Activated B cell treated with CpG ODN at 0.5 μM for 24 hours (primary cell): ENCODE measurements at regions not wholly inside any gene's neighbourhood (a gene's known extent, or its start where the extent isn't known, plus 50 kb on each side); places are given as distances from the start of the nearest gene placed in this dataset.

Experiments used
- ATAC-seq: fragments of 200-7000 bp; cut with Tn5 transposase; one replicate; pipeline ENCODE4 v1.10.0; 2021; ENCODE audit warnings: low read depth, mild to moderate bottlenecking, moderate library complexity
- CTCF ChIA-PET: fragments of 350-600 bp; sonication (Branson Sonifier 250); formaldehyde crosslinking; loops from one replicate; lab custom pipeline; 2021; ENCODE audit warnings: antibody characterized with exemption; lab: Charles Lee
- POLR2A ChIA-PET: fragments of 350-600 bp; sonication (Branson Sonifier 250); formaldehyde crosslinking; loops from one replicate; lab custom pipeline; 2021; ENCODE audit warnings: antibody characterized with exemption; lab: Charles Lee
- DNase-seq: peaks from one replicate; pipeline ENCODE4 v3.0.0; 2022
- H3K27ac Mint-ChIP-seq: one replicate; pipeline ENCODE4 v1.8.0; 2020; ENCODE audit warnings: mixed read lengths
- H3K27me3 Mint-ChIP-seq: one replicate; pipeline ENCODE4 v1.8.0; 2021; ENCODE audit warnings: mixed read lengths
- H3K36me3 Mint-ChIP-seq: one replicate; pipeline ENCODE4 v1.8.0; 2021; ENCODE audit warnings: low read depth, mixed read lengths
- H3K4me1 Mint-ChIP-seq: one replicate; pipeline ENCODE4 v1.8.0; 2021; ENCODE audit warnings: mixed read lengths
- H3K4me3 Mint-ChIP-seq: one replicate; pipeline ENCODE4 v1.8.0; 2020; ENCODE audit warnings: mild to moderate bottlenecking, mixed read lengths
- H3K9me3 Mint-ChIP-seq: one replicate; pipeline ENCODE4 v1.8.0; 2020; ENCODE audit warnings: mixed read lengths
- intact Hi-C: fragments of 100-400 bp; cut with micrococcal nuclease; formaldehyde crosslinking; loops from one replicate; pipeline ENCODE4 v1.15.1; 2024
- TF ChIP-seq, protein P1 (sequence below): fragments of 200-600 bp; IDR thresholded peaks from one replicate; pipeline ENCODE4 v1.8.0; 2022; ENCODE audit warnings: antibody characterized with exemption, mild to moderate bottlenecking

DNA sequence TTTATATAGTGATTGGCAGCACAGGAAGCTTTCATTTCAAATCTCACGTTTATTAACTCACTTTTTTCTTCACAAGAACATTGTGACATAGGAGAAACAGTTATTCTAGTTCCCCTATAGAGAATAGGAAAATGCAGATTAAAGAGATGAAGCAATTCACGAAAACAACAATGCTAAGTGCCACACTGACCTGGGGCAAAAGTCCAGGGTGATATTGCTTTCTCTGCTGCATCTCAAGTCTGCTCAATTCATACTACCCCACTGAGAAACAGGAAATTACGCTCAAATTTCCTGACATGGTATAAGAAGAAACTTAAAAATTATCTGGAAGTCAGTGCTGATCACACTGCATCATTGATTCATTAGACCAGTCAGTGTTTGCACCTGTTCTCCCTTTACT is 66.7 kb upstream of the SEMA6D start:
- TF ChIP-seq, protein P1, sequence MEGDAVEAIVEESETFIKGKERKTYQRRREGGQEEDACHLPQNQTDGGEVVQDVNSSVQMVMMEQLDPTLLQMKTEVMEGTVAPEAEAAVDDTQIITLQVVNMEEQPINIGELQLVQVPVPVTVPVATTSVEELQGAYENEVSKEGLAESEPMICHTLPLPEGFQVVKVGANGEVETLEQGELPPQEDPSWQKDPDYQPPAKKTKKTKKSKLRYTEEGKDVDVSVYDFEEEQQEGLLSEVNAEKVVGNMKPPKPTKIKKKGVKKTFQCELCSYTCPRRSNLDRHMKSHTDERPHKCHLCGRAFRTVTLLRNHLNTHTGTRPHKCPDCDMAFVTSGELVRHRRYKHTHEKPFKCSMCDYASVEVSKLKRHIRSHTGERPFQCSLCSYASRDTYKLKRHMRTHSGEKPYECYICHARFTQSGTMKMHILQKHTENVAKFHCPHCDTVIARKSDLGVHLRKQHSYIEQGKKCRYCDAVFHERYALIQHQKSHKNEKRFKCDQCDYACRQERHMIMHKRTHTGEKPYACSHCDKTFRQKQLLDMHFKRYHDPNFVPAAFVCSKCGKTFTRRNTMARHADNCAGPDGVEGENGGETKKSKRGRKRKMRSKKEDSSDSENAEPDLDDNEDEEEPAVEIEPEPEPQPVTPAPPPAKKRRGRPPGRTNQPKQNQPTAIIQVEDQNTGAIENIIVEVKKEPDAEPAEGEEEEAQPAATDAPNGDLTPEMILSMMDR: no peak
- no peak for DNase-seq
- H3K27me3 Mint-ChIP-seq: no peaks in the 10 kb centered on the region

DNA sequence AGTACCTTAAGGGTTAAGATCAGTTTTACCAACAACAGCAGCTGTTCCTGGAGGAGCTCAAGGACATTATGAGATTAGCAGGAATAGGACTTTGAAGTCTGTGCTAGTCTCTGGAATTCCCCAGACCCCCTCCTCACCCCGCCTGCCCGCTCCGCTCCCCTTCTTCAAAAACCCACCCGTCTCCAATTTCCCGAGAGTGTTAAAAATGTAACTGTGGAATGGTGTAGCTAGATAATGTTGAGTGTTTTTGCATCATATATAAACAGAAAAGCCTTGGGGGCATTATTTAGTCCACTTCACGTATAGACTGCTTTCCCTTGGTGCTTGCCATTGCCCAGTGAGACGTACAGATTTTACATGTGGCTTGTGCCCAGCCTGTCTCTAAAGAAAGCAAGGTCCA is 65.0 kb upstream of the SEMA6D start:
- Mint-ChIP-seq H3K27me3 (no peaks in the 10 kb centered on the region), H3K9me3 (no peaks in the 10 kb centered on the region), H3K4me1 (no peaks in the 10 kb centered on the region), H3K4me3 (no peak overlapping the region), H3K27ac (no peak overlapping the region), H3K36me3 (no peaks in the 10 kb centered on the region)
- TF ChIP-seq, protein P1: no peak
- ChIA-PET CTCF (no interaction called here), POLR2A (no interaction called here)
- DNase-seq (no peak), ATAC-seq (no peak)
- intact Hi-C loops: no loop called here

More for the DNA sequence above, 66.7 kb upstream of the SEMA6D start:
- no peak for ATAC-seq
- Mint-ChIP-seq H3K27ac (no peak overlapping the region), H3K9me3 (no peaks in the 10 kb centered on the region), H3K4me3 (no peak overlapping the region), H3K36me3 (no peaks in the 10 kb centered on the region), H3K4me1 (no peaks in the 10 kb centered on the region)
- intact Hi-C loops: no loop called here
- CTCF ChIA-PET: no interaction called here
- POLR2A ChIA-PET: no interaction called here

DNA sequence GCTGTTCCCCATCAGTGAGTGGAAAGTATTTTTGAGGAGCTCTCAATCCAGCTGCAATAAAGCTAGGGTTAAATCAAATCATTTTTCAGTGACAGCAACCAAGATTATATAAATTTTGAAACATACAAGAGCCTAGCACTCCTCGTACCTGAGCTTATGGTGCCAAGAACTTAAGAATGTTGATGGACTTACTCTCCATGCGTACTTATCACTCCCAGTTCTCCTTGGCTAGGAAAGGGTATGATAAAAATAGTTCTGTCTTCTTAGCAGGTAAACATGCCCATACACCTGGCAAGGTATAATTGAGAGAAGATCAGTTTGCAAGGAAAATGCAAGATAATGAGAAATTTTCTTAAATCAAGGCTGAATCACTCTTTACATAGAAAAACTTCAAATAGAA is 64.5 kb upstream of the SEMA6D start:
- H3K9me3 Mint-ChIP-seq: no peaks in the 10 kb centered on the region
- POLR2A ChIA-PET: no interaction called here
- H3K27ac Mint-ChIP-seq: no peak overlapping the region
- CTCF ChIA-PET: no interaction called here
- no peaks in the 10 kb centered on the region for H3K27me3 Mint-ChIP-seq
- intact Hi-C loops: no loop called here
- H3K36me3 Mint-ChIP-seq: no peaks in the 10 kb centered on the region
- TF ChIP-seq, protein P1: no peak
- no peaks in the 10 kb centered on the region for H3K4me1 Mint-ChIP-seq
- H3K4me3 Mint-ChIP-seq: no peak overlapping the region
- DNase-seq: no peak
- no peak for ATAC-seq

DNA sequence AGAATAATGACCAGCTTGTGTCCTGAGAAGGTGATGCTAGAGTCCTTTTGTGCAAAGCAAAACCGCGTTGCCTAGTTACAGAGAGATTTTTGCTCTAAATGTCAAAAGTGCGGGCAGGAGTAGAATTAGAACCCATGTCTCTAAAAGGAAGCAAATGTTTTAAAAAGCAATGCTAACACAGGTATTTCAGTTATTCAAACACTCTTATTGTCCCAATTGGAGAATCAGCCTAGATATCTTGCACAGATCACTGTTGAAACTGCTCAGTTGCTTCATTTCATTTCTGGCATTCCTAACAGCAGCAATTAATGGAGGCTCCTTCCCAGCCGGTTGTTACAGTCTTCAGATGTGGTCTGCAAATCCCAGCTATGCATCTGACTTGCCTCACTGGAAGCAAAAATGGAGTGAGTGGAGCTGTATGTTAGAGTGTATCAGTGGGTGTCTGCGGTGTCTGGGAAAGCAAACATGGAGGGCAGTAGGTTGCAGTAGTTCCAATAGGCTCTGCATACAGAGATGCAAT is 55.6 kb upstream of the SEMA6D start:
- no peak overlapping the region for H3K27ac Mint-ChIP-seq
- H3K4me3 Mint-ChIP-seq: no peak overlapping the region
- H3K27me3 Mint-ChIP-seq: no peaks in the 10 kb centered on the region
- DNase-seq: no peak
- H3K4me1 Mint-ChIP-seq: no peaks in the 10 kb centered on the region
- ChIA-PET CTCF (no interaction called here), POLR2A (no interaction called here)
- ATAC-seq: no peak
- no peaks in the 10 kb centered on the region for H3K9me3 Mint-ChIP-seq
- H3K36me3 Mint-ChIP-seq: no peaks in the 10 kb centered on the region
- intact Hi-C loops: no loop called here
- TF ChIP-seq, protein P1: no peak

DNA sequence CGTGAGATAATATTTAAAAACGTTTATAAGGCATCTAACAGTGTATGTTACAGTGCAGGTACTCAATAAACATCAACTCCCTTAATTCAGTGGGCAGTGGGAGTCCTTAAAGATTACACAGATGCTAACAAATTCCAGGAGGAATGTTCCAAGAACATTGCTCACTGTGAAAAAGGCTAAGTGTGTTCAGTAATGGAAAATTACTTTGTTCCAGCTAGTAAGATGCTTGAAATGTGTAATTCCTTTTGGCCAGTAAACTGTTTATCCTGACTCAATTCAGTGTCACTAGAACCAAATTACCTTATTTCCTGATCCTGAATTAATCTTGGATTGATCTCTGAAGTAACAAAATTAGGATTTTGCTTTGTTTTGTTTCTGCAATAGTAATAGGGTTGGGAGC is 54.2 kb upstream of the SEMA6D start:
- no peaks in the 10 kb centered on the region for H3K36me3 Mint-ChIP-seq
- no peaks in the 10 kb centered on the region for H3K9me3 Mint-ChIP-seq
- no peak for DNase-seq
- no peaks in the 10 kb centered on the region for H3K4me1 Mint-ChIP-seq
- no peak for ATAC-seq
- intact Hi-C loops: no loop called here
- no peaks in the 10 kb centered on the region for H3K27me3 Mint-ChIP-seq
- no peak overlapping the region for H3K4me3 Mint-ChIP-seq
- CTCF ChIA-PET: no interaction called here
- H3K27ac Mint-ChIP-seq: no peak overlapping the region
- TF ChIP-seq, protein P1: no peak
- POLR2A ChIA-PET: no interaction called here
